Epithelial cell of esophagus (primary cell): ENCODE measurements at regions not wholly inside any gene's neighbourhood (a gene's known extent, or its start where the extent isn't known, plus 50 kb on each side); places are given as distances from the start of the nearest gene placed in this dataset.
"Not testable (repeated sequence)": the region's sequence is repeated elsewhere in the genome, so short reads cannot be mapped to it uniquely, and the experiment has no call there.

Experiments
- DNase-seq: peaks from one replicate; pipeline ENCODE4 v3.0.0; 2010; ENCODE audit warnings: low read depth
- H3K4me3 ChIP-seq: 2 replicates; pipeline ENCODE4 v1.5.1; 2011; ENCODE audit warnings: mild to moderate bottlenecking, low read length, control low read depth
- CTCF ChIP-seq: IDR thresholded peaks from 2 replicates; pipeline ENCODE4 v1.5.1; 2011; ENCODE audit warnings: low read depth, mild to moderate bottlenecking, low read length, control low read depth, inconsistent platforms; ENCODE audit not compliant: insufficient read depth; ENCODE audit errors: missing control alignments

GRCh38 chr1:232318143-232318542, 311.8 kb downstream of the SIPA1L2 start:
- H3K4me3 ChIP-seq = no peak overlapping the region
- TF ChIP-seq CTCF = no peak
- DNase-seq = no peak

GRCh38 chr1:232317350-232317749, 312.6 kb downstream of the SIPA1L2 start:
- no peak for DNase-seq
- no peak overlapping the region for H3K4me3 ChIP-seq
- no peak for TF ChIP-seq CTCF

GRCh38 chr1:232316864-232317263, 313.1 kb downstream of the SIPA1L2 start:
- peak; percentile 50 for DNase-seq
- H3K4me3 ChIP-seq = no peak overlapping the region
- no peak for TF ChIP-seq CTCF

GRCh38 chr1:232313876-232314275, 316.1 kb downstream of the SIPA1L2 start:
- not testable (repeated sequence) for H3K4me3 ChIP-seq, DNase-seq

GRCh38 chr1:232310541-232310940, 319.4 kb downstream of the SIPA1L2 start:
- H3K4me3 ChIP-seq = no peak overlapping the region
- TF ChIP-seq CTCF = no peak
- DNase-seq = no peak

GRCh38 chr1:232308616-232309015, 321.3 kb downstream of the SIPA1L2 start:
- DNase-seq = no peak
- TF ChIP-seq CTCF = no peak
- H3K4me3 ChIP-seq = no peak overlapping the region

GRCh38 chr1:232307296-232308017, 322.5 kb downstream of the SIPA1L2 start:
- no peak for TF ChIP-seq CTCF
- H3K4me3 ChIP-seq = no peak overlapping the region
- no peak for DNase-seq
